ENCODE measurements at regions not wholly inside any gene's neighbourhood (a gene's known extent, or its start where the extent isn't known, plus 50 kb on each side); places are given as distances from the start of the nearest gene placed in this dataset.

DNA sequence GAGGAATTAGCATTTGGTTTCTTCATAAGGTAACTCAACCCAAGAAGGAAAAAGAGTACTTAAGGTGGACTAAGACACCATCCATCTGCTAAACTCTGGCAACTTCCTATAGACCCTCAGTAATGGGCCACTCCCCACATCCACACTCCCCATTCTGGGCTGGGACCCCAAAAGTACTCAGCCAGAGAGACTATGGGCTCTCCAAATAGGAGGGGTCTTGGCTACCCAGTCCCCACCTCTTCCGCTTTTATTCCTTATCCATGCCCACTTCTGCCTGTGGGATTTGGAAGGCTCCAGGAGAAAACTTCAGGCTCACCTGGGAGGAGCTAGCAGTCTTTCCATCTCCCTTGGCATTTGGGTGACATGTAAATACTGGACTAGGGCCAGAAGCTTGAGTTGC lies 164.5 kb upstream of the CCL2 start:
- TF ChIP-seq EZH2 (IDR thresholded peaks at IDR 0.05; ENCODE audit: low read length, missing control alignments): no peak
- TF ChIP-seq, protein P1, sequence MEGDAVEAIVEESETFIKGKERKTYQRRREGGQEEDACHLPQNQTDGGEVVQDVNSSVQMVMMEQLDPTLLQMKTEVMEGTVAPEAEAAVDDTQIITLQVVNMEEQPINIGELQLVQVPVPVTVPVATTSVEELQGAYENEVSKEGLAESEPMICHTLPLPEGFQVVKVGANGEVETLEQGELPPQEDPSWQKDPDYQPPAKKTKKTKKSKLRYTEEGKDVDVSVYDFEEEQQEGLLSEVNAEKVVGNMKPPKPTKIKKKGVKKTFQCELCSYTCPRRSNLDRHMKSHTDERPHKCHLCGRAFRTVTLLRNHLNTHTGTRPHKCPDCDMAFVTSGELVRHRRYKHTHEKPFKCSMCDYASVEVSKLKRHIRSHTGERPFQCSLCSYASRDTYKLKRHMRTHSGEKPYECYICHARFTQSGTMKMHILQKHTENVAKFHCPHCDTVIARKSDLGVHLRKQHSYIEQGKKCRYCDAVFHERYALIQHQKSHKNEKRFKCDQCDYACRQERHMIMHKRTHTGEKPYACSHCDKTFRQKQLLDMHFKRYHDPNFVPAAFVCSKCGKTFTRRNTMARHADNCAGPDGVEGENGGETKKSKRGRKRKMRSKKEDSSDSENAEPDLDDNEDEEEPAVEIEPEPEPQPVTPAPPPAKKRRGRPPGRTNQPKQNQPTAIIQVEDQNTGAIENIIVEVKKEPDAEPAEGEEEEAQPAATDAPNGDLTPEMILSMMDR (conservative IDR thresholded peaks at IDR 0.05 in 1 of 2, IDR thresholded peaks at IDR 0.05 in 1 of 2; ENCODE audit: low read depth in 1 of 2, low read length in 2 of 2): no peak
- Histone ChIP-seq H3K79me2 (ENCODE audit: control insufficient read depth, insufficient read depth, low read length) (no peaks in the 10 kb centered on the region), H3K27me3 (ENCODE audit: control insufficient read depth, insufficient read depth, low read length) (no peaks in the 10 kb centered on the region), H3K4me3 (replicated peaks in 1 of 4; ENCODE audit: control extremely low read depth in 1 of 4, insufficient read depth in 1 of 4, low read depth in 3 of 4, low read length in 4 of 4) (no peak overlapping the region), H3K27ac (ENCODE audit: insufficient read depth, low read length) (no peak overlapping the region), H3K9ac (ENCODE audit: insufficient read depth, low read length) (no peak overlapping the region), H3K9me3 (ENCODE audit: control insufficient read depth, insufficient read depth, low read depth, low read length) (no peaks in the 10 kb centered on the region), H2AFZ (ENCODE audit: low read length) (no peak overlapping the region), H3K36me3 (ENCODE audit: control insufficient read depth, insufficient read depth, low read length) (no peaks in the 10 kb centered on the region), H4K20me1 (ENCODE audit: control insufficient read depth, extremely low read depth, insufficient read depth, low read length) (no peaks in the 10 kb centered on the region), H3K4me2 (ENCODE audit: extremely low read depth, insufficient read depth, low read length) (no peak overlapping the region), H3K4me1 (ENCODE audit: control insufficient read depth, extremely low read depth, insufficient read depth, low read length) (no peaks in the 10 kb centered on the region)
- no peak for DNase-seq (ENCODE audit: low read depth in 2 of 2)

DNA sequence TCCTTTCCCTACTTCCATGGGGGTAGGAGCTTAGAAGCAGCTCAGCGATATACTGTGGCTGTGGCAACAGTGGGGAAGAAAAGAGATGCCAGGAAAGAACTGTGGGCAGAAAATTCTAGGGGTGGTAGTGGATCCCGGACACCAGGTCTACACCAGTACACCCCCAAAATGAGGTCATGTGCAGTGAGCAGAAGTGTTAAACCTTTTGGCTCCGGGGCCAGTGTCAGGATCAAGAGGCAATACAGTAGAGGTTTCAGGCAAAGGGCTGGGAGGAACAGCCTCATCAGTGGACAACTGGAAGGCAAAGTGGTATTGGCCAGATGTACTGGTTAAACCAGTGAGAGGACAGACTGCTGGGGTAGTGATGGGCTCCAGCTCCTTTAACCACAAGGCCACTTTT lies 163.1 kb upstream of the CCL2 start:
- no peak for DNase-seq (ENCODE audit: low read depth in 2 of 2)
- Histone ChIP-seq H3K9ac (ENCODE audit: insufficient read depth, low read length) (no peak overlapping the region), H3K4me3 (replicated peaks in 1 of 4; ENCODE audit: control extremely low read depth in 1 of 4, insufficient read depth in 1 of 4, low read depth in 3 of 4, low read length in 4 of 4) (no peak overlapping the region), H3K9me3 (ENCODE audit: control insufficient read depth, insufficient read depth, low read depth, low read length) (no peaks in the 10 kb centered on the region), H3K79me2 (ENCODE audit: control insufficient read depth, insufficient read depth, low read length) (no peaks in the 10 kb centered on the region), H3K27ac (ENCODE audit: insufficient read depth, low read length) (no peak overlapping the region), H4K20me1 (ENCODE audit: control insufficient read depth, extremely low read depth, insufficient read depth, low read length) (no peaks in the 10 kb centered on the region), H3K27me3 (ENCODE audit: control insufficient read depth, insufficient read depth, low read length) (no peaks in the 10 kb centered on the region), H3K4me1 (ENCODE audit: control insufficient read depth, extremely low read depth, insufficient read depth, low read length) (no peaks in the 10 kb centered on the region), H3K36me3 (ENCODE audit: control insufficient read depth, insufficient read depth, low read length) (no peaks in the 10 kb centered on the region), H2AFZ (ENCODE audit: low read length) (no peak overlapping the region), H3K4me2 (ENCODE audit: extremely low read depth, insufficient read depth, low read length) (no peak overlapping the region)
- TF ChIP-seq EZH2 (IDR thresholded peaks at IDR 0.05; ENCODE audit: low read length, missing control alignments): no peak
- TF ChIP-seq, protein P1 (conservative IDR thresholded peaks at IDR 0.05 in 1 of 2, IDR thresholded peaks at IDR 0.05 in 1 of 2; ENCODE audit: low read depth in 1 of 2, low read length in 2 of 2): no peak

DNA sequence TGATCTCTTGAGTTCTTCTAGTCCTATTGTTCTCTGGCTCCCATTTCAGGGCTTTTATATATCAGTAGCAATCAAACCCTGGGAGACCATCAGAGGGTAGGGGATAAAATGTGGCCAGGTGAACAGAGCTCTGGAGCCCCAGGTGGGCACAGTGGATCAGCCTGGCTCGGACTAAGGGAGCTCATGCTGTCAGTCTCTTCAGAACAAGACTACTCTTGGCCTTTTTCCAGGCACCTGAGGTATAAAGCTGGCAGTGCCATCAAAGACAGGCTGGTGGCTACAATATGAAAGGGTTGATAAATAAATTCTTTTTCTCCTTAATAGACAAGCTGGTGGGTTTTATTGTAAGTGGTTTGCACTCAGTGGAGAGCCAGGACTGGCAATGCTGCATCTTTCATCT lies 160.0 kb upstream of the CCL2 start:
- Histone ChIP-seq H3K9ac (ENCODE audit: insufficient read depth, low read length) (no peak overlapping the region), H4K20me1 (ENCODE audit: control insufficient read depth, extremely low read depth, insufficient read depth, low read length) (no peaks in the 10 kb centered on the region), H3K4me1 (ENCODE audit: control insufficient read depth, extremely low read depth, insufficient read depth, low read length) (no peaks in the 10 kb centered on the region), H3K9me3 (ENCODE audit: control insufficient read depth, insufficient read depth, low read depth, low read length) (no peaks in the 10 kb centered on the region), H3K27ac (ENCODE audit: insufficient read depth, low read length) (no peak overlapping the region), H2AFZ (ENCODE audit: low read length) (no peak overlapping the region), H3K36me3 (ENCODE audit: control insufficient read depth, insufficient read depth, low read length) (no peaks in the 10 kb centered on the region), H3K27me3 (ENCODE audit: control insufficient read depth, insufficient read depth, low read length) (no peaks in the 10 kb centered on the region), H3K4me3 (replicated peaks in 1 of 4; ENCODE audit: control extremely low read depth in 1 of 4, insufficient read depth in 1 of 4, low read depth in 3 of 4, low read length in 4 of 4) (no peak overlapping the region), H3K4me2 (ENCODE audit: extremely low read depth, insufficient read depth, low read length) (no peak overlapping the region), H3K79me2 (ENCODE audit: control insufficient read depth, insufficient read depth, low read length) (no peaks in the 10 kb centered on the region)
- no peak for DNase-seq (ENCODE audit: low read depth in 2 of 2)
- TF ChIP-seq, protein P1 (conservative IDR thresholded peaks at IDR 0.05 in 1 of 2, IDR thresholded peaks at IDR 0.05 in 1 of 2; ENCODE audit: low read depth in 1 of 2, low read length in 2 of 2): no peak
- TF ChIP-seq EZH2 (IDR thresholded peaks at IDR 0.05; ENCODE audit: low read length, missing control alignments): no peak

All from fibroblast of lung (primary cell).